GM06990 (cell line): ENCODE measurements at regions not wholly inside any gene's neighbourhood (a gene's known extent, or its start where the extent isn't known, plus 50 kb on each side); places are given as distances from the start of the nearest gene placed in this dataset.

Experiments used
- DNase-seq: peaks from one replicate; pipeline ENCODE4 v3.0.0-alpha.2; 2011; ENCODE audit not compliant: insufficient read length; ENCODE audit errors: extremely low read depth
- H3K27me3 ChIP-seq: replicated peaks from 2 replicates; pipeline ENCODE4 v1.6.0; 2011; ENCODE audit warnings: low read length; ENCODE audit not compliant: control insufficient read depth, insufficient read depth
- H3K36me3 ChIP-seq: 2 replicates; pipeline ENCODE4 v1.5.1; 2011; ENCODE audit warnings: low read length; ENCODE audit not compliant: control insufficient read depth, insufficient read depth
- H3K4me3 ChIP-seq: replicated peaks from 2 replicates; pipeline ENCODE4 v1.5.1; 2011; ENCODE audit warnings: low read depth, mild to moderate bottlenecking, control low read depth, low read length
- CTCF ChIP-seq: IDR thresholded peaks from 2 replicates; pipeline ENCODE4 v1.5.1; 2011; ENCODE audit warnings: low read length, control low read depth, mild to moderate bottlenecking, inconsistent platforms; ENCODE audit not compliant: insufficient read depth, poor library complexity, severe bottlenecking

- H3K27me3 ChIP-seq: no peaks in the 10 kb centered on the region
- TF ChIP-seq CTCF: no peak
- DNase-seq: no peak
- no peaks in the 10 kb centered on the region for H3K36me3 ChIP-seq
- no peak overlapping the region for H3K4me3 ChIP-seq
Measured at GRCh38 chr14:45633220-45633984, 380.4 kb upstream of the MIS18BP1 start.

- Histone ChIP-seq H3K36me3 (no peaks in the 10 kb centered on the region), H3K27me3 (no peaks in the 10 kb centered on the region), H3K4me3 (no peak overlapping the region)
- DNase-seq: no peak
- TF ChIP-seq CTCF: no peak
Measured at GRCh38 chr14:45621731-45622130, 368.7 kb upstream of the MIS18BP1 start.

- TF ChIP-seq CTCF: no peak
Measured at GRCh38 chr14:45619831-45620230, 366.8 kb upstream of the MIS18BP1 start.

GRCh38 chr14:45610318-45610717 is 357.3 kb upstream of the MIS18BP1 start:
- H3K27me3 ChIP-seq: no peaks in the 10 kb centered on the region
- TF ChIP-seq CTCF: no peak
- no peaks in the 10 kb centered on the region for H3K36me3 ChIP-seq
- no peak overlapping the region for H3K4me3 ChIP-seq
- no peak for DNase-seq

More at GRCh38 chr14:45619831-45620230, 366.8 kb upstream of the MIS18BP1 start:
- no peak for DNase-seq
- H3K4me3 ChIP-seq: no peak overlapping the region
- H3K27me3 ChIP-seq: no peaks in the 10 kb centered on the region
- H3K36me3 ChIP-seq: no peaks in the 10 kb centered on the region

GRCh38 chr14:45587142-45587541 is 334.1 kb upstream of the MIS18BP1 start:
- no peak overlapping the region for H3K4me3 ChIP-seq
- no peaks in the 10 kb centered on the region for H3K36me3 ChIP-seq
- no peaks in the 10 kb centered on the region for H3K27me3 ChIP-seq
- TF ChIP-seq CTCF: no peak
- DNase-seq: no peak
